ENCODE measurements at regions not wholly inside any gene's neighbourhood (a gene's known extent, or its start where the extent isn't known, plus 50 kb on each side); places are given as distances from the start of the nearest gene placed in this dataset.

DNA sequence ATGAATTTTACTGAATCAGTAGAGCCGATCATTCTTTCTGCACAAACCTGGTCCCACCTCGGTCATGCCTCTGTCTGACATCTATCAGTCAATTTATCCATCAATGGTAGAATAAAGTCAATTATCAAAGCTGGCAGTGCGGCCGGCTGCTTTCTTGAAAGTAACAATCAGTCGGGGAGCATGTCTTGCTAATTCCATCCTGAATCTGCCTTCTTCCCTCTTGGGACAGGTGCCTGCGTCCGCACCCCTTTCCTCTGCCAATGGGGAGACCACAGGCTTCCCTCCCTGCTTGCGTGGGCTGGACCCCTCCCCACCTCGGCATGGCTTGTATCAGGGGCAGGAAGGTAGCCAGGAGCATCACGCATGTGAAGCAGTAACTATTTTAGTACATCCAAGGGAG, 962.9 kb downstream of the BRD1 start:
- Mint-ChIP-seq H3K27me3 (ENCODE audit: insufficient read depth) (no peaks in the 10 kb centered on the region), H3K27ac (no peak overlapping the region), H3K9me3 (peaks cover 60% of the 10 kb centered on the region), H3K36me3 (ENCODE audit: low read depth) (peaks cover 4% of the 10 kb centered on the region; the same call in 1 of the 2 replicates), H3K4me1 (ENCODE audit: low read depth) (no peaks in the 10 kb centered on the region), H3K4me3 (no peak overlapping the region)
- TF ChIP-seq, protein P1, sequence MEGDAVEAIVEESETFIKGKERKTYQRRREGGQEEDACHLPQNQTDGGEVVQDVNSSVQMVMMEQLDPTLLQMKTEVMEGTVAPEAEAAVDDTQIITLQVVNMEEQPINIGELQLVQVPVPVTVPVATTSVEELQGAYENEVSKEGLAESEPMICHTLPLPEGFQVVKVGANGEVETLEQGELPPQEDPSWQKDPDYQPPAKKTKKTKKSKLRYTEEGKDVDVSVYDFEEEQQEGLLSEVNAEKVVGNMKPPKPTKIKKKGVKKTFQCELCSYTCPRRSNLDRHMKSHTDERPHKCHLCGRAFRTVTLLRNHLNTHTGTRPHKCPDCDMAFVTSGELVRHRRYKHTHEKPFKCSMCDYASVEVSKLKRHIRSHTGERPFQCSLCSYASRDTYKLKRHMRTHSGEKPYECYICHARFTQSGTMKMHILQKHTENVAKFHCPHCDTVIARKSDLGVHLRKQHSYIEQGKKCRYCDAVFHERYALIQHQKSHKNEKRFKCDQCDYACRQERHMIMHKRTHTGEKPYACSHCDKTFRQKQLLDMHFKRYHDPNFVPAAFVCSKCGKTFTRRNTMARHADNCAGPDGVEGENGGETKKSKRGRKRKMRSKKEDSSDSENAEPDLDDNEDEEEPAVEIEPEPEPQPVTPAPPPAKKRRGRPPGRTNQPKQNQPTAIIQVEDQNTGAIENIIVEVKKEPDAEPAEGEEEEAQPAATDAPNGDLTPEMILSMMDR (IDR thresholded peaks at IDR 0.05): no peak
- DNase-seq: no peak

DNA sequence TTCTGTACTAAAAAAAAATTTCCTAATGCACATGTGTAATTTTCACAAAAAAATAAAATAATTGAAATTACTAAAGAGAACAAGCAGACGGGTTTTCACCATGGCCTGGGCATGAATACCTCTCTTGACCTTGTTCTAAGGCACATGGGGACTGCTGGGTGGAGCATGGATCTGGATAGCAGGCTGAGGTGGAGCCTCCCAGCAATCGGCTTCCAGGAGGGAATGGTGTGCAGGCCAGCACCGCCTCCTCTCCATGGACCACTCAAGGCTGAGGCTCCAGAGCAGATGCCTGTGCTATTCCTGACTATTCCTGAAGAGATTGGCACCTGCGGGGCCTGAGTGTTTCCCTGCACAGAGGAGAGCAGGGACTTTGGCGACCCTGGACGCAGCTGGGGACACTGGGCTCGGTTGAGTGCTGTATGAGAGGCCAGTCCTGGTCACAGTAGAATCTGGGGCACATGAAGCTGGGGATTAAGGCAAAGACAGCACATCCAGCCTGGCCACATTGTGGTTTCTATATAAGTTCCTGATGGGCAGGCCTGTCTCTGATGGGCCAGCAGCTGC, 963.6 kb downstream of the BRD1 start:
- Mint-ChIP-seq H3K4me3 (no peak overlapping the region), H3K27ac (no peak overlapping the region), H3K9me3 (peaks cover 64% of the 10 kb centered on the region), H3K27me3 (ENCODE audit: insufficient read depth) (no peaks in the 10 kb centered on the region), H3K36me3 (ENCODE audit: low read depth) (peaks cover 4% of the 10 kb centered on the region; the same call in 1 of the 2 replicates), H3K4me1 (ENCODE audit: low read depth) (no peaks in the 10 kb centered on the region)
- DNase-seq: no peak
- TF ChIP-seq, protein P1 (IDR thresholded peaks at IDR 0.05): no peak

DNA sequence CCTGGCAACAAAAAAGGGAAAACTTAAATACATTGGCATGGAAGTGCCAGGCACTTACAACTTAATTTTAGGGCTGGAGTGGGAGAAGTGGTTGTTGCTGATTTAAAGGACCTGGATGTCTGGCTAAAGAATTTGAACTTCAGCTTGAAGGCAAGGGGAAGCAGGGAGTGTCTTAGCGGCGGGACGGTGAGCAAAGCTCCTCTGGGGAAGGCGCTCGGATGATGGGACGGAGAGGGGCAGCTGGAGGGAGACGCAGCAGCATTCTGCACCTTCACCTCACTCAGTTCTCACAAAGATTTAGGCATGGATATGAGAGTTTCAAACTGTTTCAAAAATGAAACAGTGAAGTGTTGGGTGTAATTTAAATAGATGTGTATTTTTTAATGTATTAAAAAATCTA, 967.1 kb downstream of the BRD1 start:
- no peaks in the 10 kb centered on the region for H3K4me1 Mint-ChIP-seq (ENCODE audit: low read depth)
- no peak overlapping the region for H3K27ac Mint-ChIP-seq
- H3K9me3 Mint-ChIP-seq: peaks cover 70% of the 10 kb centered on the region

DNA sequence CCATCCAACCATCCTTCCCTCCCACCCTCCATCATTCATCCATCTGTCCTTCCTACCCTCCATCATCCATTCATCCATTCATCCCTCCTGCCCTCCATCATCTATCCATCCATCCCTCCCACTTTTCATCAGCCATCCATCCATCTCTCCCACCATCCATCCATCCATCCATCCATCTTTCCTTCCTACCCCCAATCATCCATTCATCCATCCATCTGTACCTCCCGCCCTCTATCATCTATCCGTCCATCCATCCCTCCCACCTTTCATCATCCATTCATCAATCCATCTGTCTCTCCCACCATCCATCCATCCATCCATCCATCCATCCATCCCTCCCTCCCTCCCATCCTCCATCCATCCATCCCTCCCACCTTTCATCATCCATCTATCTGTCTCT, 968.8 kb downstream of the BRD1 start:
- no peaks in the 10 kb centered on the region for H3K27me3 Mint-ChIP-seq (ENCODE audit: insufficient read depth)
- no peaks in the 10 kb centered on the region for H3K4me1 Mint-ChIP-seq (ENCODE audit: low read depth)
- no peak overlapping the region for H3K4me3 Mint-ChIP-seq
- no peak for DNase-seq
- peaks cover 10% of the 10 kb centered on the region; the same call in 1 of the 2 replicates for H3K36me3 Mint-ChIP-seq (ENCODE audit: low read depth)
- TF ChIP-seq, protein P1 (IDR thresholded peaks at IDR 0.05): no peak
- no peak overlapping the region for H3K27ac Mint-ChIP-seq
- peaks cover 69% of the 10 kb centered on the region for H3K9me3 Mint-ChIP-seq

More for the DNA sequence above, 967.1 kb downstream of the BRD1 start:
- no peak for DNase-seq
- Mint-ChIP-seq H3K27me3 (ENCODE audit: insufficient read depth) (no peaks in the 10 kb centered on the region), H3K4me3 (no peak overlapping the region), H3K36me3 (ENCODE audit: low read depth) (peaks cover 4% of the 10 kb centered on the region; the same call in 1 of the 2 replicates)
- TF ChIP-seq, protein P1 (IDR thresholded peaks at IDR 0.05): no peak

DNA sequence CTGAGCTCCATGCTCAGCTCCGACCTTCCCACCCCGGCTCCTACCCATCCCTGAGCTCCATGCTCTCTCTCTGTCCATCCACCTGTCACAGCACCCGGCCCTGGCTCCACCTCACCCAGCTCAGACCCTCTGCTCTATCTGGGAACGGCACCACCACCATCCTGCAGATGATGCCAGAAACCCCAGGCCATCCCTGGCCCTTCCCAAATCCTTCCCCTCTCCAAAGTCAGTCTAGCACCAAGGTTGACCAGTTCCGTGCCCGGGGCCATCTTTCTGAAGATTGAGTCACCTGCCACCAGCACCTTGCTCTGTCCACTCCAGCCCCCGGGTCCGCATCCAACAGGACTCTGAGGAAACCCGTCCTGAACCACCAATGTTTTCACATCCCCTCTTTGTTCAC, 969.6 kb downstream of the BRD1 start:
- Mint-ChIP-seq H3K9me3 (peaks cover 76% of the 10 kb centered on the region), H3K4me1 (ENCODE audit: low read depth) (no peaks in the 10 kb centered on the region), H3K4me3 (no peak overlapping the region), H3K36me3 (ENCODE audit: low read depth) (peaks cover 10% of the 10 kb centered on the region; the same call in 1 of the 2 replicates), H3K27me3 (ENCODE audit: insufficient read depth) (no peaks in the 10 kb centered on the region), H3K27ac (no peak overlapping the region)
- no peak for DNase-seq
- TF ChIP-seq, protein P1 (IDR thresholded peaks at IDR 0.05): no peak
